ENCODE measurements at regions not wholly inside any gene's neighbourhood (a gene's known extent, or its start where the extent isn't known, plus 50 kb on each side); places are given as distances from the start of the nearest gene placed in this dataset.

- TF ChIP-seq CTCF (IDR thresholded peaks at IDR 0.05; ENCODE audit: insufficient read depth, low read length) (no peak), REST (IDR thresholded peaks at IDR 0.05; ENCODE audit: insufficient replicate concordance, low read depth) (no peak), SPI1 (IDR thresholded peaks at IDR 0.05; ENCODE audit: borderline replicate concordance, low read depth) (no peak)
Observed at GRCh38 chr2:160932960-160933359, 227.3 kb upstream of the TANK start.
